KOPT-K1 (cell line): ENCODE measurements at regions not wholly inside any gene's neighbourhood (a gene's known extent, or its start where the extent isn't known, plus 50 kb on each side); places are given as distances from the start of the nearest gene placed in this dataset.

ENCODE experiments used
- H3K27ac ChIP-seq: fragments of 200-600 bp; sonication (generic); 2 replicates; pipeline ENCODE4 v1.5.1; 2016; ENCODE audit warnings: antibody characterized with exemption, mild to moderate bottlenecking, low read depth, low read length; ENCODE audit not compliant: poor library complexity, severe bottlenecking
- H3K36me3 ChIP-seq: fragments of 200-600 bp; sonication (generic); 2 replicates; pipeline ENCODE4 v1.5.1; 2017; ENCODE audit warnings: antibody characterized with exemption, mild to moderate bottlenecking, low read length, moderate library complexity; ENCODE audit not compliant: insufficient read depth
- H3K9me3 ChIP-seq: fragments of 200-600 bp; sonication (generic); 2 replicates; pipeline ENCODE4 v1.5.1; 2017; ENCODE audit warnings: antibody characterized with exemption, low read length, mild to moderate bottlenecking; ENCODE audit not compliant: insufficient read depth, poor library complexity, severe bottlenecking

GRCh38 chr13:58852076-58852475 is 1220.5 kb downstream of the PCDH17 start:
- Histone ChIP-seq H3K9me3 (no peaks in the 10 kb centered on the region), H3K36me3 (no peaks in the 10 kb centered on the region), H3K27ac (no peak overlapping the region)

DNA sequence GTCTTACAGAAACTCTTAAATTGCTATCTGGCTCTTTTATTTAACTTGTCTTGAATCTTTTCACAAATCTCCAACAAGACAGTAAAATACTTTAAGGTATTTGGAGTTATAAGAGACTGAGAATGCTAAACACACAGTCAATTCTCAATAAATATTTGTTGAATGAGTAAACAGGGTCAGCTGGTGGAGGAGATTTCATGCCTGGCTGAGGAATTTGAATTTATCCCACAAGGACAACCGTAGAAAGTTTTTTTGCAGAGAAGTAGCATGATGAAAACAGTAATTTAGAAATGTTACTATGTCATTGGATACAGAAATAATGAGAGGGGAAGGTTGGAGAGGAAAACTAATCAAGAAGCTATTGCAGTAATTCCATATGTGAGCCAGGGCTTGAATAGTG is 1223.7 kb downstream of the PCDH17 start:
- no peaks in the 10 kb centered on the region for H3K36me3 ChIP-seq
- no peaks in the 10 kb centered on the region for H3K9me3 ChIP-seq
- no peak overlapping the region for H3K27ac ChIP-seq

DNA sequence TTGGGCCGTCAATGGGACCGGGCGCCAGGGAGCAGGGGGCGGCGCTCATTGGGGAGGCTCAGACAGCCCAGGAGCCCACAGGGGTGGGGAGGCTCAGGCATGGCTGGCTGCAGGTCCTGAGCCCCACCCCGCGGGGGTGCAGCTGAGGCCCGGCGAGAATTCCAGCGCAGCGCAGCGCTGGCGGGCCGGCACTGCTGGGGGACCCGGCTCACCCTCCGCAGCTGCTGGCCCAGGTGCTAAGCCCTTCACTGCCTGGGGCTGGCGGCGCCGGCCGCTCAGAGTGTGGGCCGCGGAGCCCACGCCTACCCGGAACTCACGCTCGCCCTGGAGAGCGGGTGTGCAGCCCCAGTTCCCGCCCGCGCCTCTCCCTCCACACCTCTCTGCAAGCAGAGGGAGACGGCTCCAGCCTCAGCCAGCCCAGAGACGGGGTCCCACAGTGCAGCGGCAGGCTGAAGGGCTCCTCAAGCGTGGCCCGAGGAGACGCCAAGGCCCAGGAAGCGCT is 1227.4 kb downstream of the PCDH17 start:
- Histone ChIP-seq H3K9me3 (no peaks in the 10 kb centered on the region), H3K36me3 (no peaks in the 10 kb centered on the region), H3K27ac (no peak overlapping the region)

DNA sequence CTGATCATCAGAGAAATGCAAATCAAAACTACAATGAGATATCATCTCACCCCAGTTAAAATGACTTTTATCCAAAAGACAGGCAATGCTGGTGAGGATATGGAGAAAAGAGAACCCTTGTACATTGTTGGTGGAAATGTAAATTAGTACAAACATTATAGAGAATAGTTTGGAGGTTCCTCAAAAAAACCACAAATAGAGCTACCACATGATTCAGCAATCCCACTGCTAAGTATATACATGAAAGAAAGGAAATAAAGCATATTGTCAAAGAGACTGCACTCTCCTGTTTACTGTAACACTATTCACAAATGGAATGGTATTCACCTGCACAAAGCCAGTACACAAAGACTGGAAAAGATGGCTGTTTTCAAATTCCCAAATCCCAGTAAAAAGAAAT is 1233.7 kb downstream of the PCDH17 start:
- Histone ChIP-seq H3K36me3 (no peaks in the 10 kb centered on the region), H3K9me3 (no peaks in the 10 kb centered on the region), H3K27ac (no peak overlapping the region)

- Histone ChIP-seq H3K27ac (no peak overlapping the region), H3K9me3 (no peaks in the 10 kb centered on the region), H3K36me3 (no peaks in the 10 kb centered on the region)
Measured at GRCh38 chr13:58869566-58869965, 1238.0 kb downstream of the PCDH17 start.

GRCh38 chr13:58876473-58876872 is 1244.9 kb downstream of the PCDH17 start:
- no peaks in the 10 kb centered on the region for H3K36me3 ChIP-seq
- no peak overlapping the region for H3K27ac ChIP-seq
- H3K9me3 ChIP-seq, result no peaks in the 10 kb centered on the region

GRCh38 chr13:58879114-58879513 is 1247.6 kb downstream of the PCDH17 start:
- H3K27ac ChIP-seq, result no peak overlapping the region
- H3K9me3 ChIP-seq, result no peaks in the 10 kb centered on the region
- H3K36me3 ChIP-seq, result no peaks in the 10 kb centered on the region

GRCh38 chr13:58882516-58882915 is 1251.0 kb downstream of the PCDH17 start:
- no peaks in the 10 kb centered on the region for H3K9me3 ChIP-seq
- H3K27ac ChIP-seq, result no peak overlapping the region
- H3K36me3 ChIP-seq, result no peaks in the 10 kb centered on the region

DNA sequence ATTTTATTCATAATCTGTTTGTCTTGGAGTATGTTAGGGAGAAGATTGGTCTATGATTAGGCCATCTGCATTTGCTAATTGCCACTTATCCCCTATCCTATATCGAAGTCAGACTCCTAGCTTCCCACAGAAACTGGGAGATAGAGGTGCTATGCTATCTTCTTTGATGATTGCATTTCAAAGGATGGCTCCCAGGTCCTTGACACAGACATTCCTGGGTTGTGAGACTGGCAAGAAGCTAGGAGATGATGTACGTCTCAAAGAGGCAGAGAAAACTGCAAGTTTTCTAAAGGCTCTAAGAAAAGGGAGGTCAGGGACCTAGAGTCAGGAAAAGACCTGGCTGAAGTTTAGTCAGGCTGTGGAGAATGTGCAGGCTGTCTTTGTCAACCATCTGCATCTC is 1251.9 kb downstream of the PCDH17 start:
- H3K36me3 ChIP-seq, result no peaks in the 10 kb centered on the region
- no peaks in the 10 kb centered on the region for H3K9me3 ChIP-seq
- no peak overlapping the region for H3K27ac ChIP-seq

DNA sequence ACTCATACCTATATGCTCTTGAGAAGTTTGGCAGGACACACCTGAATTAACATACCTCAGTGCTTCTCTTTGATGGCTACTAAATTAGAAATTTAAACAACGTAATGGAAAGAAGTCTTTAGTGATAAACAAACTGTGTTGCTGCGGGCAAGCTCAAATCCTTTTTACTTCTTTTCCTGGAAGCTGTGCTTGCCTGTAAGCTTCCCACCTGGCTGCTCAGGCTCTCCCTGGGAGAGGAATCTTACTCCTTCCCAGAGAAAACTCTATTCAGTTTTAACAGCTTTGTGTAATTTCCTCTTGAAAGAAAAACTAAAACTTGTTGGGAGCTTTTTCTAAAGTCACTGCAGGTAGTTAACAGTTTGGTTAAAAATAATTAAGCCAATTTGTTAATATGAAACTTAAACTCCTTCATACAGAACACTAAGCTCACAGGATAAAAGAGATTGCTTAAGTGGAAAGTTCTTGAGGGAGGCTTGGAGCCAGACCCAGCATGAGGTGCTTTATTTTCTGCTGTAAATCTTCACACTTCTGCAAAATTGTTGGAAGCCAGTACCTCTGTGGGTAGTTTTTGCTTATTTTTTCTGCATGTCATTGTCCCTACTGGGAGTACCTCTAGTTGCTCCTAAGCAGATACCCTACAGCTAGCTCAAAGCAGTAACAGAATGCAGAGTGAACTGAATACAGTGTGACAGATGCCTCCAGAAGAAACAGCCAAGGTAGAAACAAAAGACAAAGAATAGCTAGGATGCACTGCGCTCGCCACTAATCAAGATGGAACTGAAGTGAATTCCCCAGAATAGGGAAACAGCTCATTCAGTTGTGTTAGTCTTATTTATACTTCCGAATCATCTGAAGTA is 1253.0 kb downstream of the PCDH17 start:
- Histone ChIP-seq H3K36me3 (no peaks in the 10 kb centered on the region), H3K9me3 (no peaks in the 10 kb centered on the region), H3K27ac (no peak overlapping the region)

- Histone ChIP-seq H3K27ac (no peak overlapping the region), H3K9me3 (no peaks in the 10 kb centered on the region), H3K36me3 (no peaks in the 10 kb centered on the region)
Measured at GRCh38 chr13:58889474-58889873, 1257.9 kb downstream of the PCDH17 start.

DNA sequence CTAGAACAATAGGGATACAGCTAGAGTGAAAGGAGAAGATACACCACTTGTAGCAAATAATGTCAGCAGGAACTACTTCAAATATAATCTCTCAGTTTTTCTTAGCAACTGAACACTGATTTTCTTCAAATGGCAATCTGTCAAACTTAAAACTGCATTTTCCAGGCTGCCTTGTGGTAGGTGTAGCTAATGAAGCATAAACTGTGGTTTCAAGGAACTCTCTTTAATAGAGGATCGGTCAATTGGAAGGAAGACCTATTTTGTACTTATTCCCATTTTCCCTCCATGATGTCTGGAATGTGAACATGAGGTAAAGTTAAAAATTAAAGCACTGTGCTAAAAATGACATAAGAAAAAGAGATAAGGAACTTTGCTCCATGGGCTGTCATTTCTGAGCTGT is 1261.9 kb downstream of the PCDH17 start:
- no peaks in the 10 kb centered on the region for H3K9me3 ChIP-seq
- no peaks in the 10 kb centered on the region for H3K36me3 ChIP-seq
- H3K27ac ChIP-seq, result no peak overlapping the region

GRCh38 chr13:58906329-58907007 is 1257.3 kb downstream of the DIAPH3 start:
- H3K27ac ChIP-seq, result no peak overlapping the region
- no peaks in the 10 kb centered on the region for H3K9me3 ChIP-seq
- H3K36me3 ChIP-seq, result no peaks in the 10 kb centered on the region

- no peaks in the 10 kb centered on the region for H3K36me3 ChIP-seq
- H3K9me3 ChIP-seq, result no peaks in the 10 kb centered on the region
- no peak overlapping the region for H3K27ac ChIP-seq
Measured at GRCh38 chr13:58907347-58907746, 1256.4 kb downstream of the DIAPH3 start.

DNA sequence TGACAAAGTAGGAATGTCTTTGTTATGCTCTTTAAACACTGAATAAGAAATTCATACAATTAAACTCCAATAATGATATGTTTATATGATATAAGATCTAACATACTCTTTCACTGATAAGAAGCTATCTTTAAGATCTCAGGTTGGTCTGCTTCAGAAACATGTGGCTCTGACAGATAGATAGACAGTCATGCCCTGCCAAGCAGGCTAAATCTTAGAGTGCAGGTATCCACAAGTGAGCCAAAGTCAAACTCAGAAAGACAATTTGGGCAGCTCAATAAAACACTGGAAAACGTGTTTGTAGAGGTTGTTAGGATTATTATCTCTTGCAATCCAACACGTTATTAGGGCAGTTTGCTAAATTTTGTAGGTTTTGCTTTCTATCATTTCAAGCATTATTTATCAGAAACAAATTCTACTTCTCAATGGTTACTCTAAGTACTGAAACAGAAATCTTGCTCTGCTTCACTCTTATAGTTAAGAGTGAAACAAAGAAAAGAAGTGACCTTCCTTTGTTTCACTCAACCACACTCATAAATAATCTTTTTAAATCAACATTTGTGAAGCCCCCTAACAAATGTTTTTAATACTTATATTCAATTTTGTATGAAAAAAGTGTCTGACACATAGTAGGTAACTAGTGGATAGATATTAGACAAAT is 1255.6 kb downstream of the DIAPH3 start:
- H3K9me3 ChIP-seq, result no peaks in the 10 kb centered on the region
- H3K36me3 ChIP-seq, result no peaks in the 10 kb centered on the region
- no peak overlapping the region for H3K27ac ChIP-seq
